HG03097 (cell line): ENCODE measurements at regions not wholly inside any gene's neighbourhood (a gene's known extent, or its start where the extent isn't known, plus 50 kb on each side); places are given as distances from the start of the nearest gene placed in this dataset.
"Not testable (repeated sequence)": the region's sequence is repeated elsewhere in the genome, so short reads cannot be mapped to it uniquely, and the experiment has no call there.

ENCODE experiments used
- ATAC-seq: cut with Tn5 transposase; IDR thresholded peaks from one replicate; pipeline ENCODE4 v1.9.1; 2021; ENCODE audit not compliant: unreplicated experiment, low FRiP score

- no peak for ATAC-seq
Observed at GRCh38 chr2:129469871-129470270, 509.6 kb upstream of the RAB6C start.

- ATAC-seq, result no peak
Observed at GRCh38 chr2:129478902-129479517, 500.5 kb upstream of the RAB6C start.

GRCh38 chr2:129479892-129480291, 499.6 kb upstream of the RAB6C start:
- no peak for ATAC-seq

- no peak for ATAC-seq
Observed at GRCh38 chr2:129480790-129481189, 498.7 kb upstream of the RAB6C start.

GRCh38 chr2:129481306-129482219, 497.9 kb upstream of the RAB6C start:
- ATAC-seq, result no peak

GRCh38 chr2:129482626-129483025, 496.8 kb upstream of the RAB6C start:
- ATAC-seq, result no peak

- ATAC-seq, result no peak
Observed at GRCh38 chr2:129483366-129483765, 496.1 kb upstream of the RAB6C start.

- no peak for ATAC-seq
Observed at GRCh38 chr2:129484999-129485897, 494.2 kb upstream of the RAB6C start.

- ATAC-seq, result no peak
Observed at GRCh38 chr2:129488376-129488775, 491.1 kb upstream of the RAB6C start.

- ATAC-seq, result no peak
Observed at GRCh38 chr2:129490641-129491040, 488.8 kb upstream of the RAB6C start.

- no peak for ATAC-seq
Observed at GRCh38 chr2:129491308-129491707, 488.2 kb upstream of the RAB6C start.

- ATAC-seq, result no peak
Observed at GRCh38 chr2:129492548-129492947, 486.9 kb upstream of the RAB6C start.

- ATAC-seq, result no peak
Observed at GRCh38 chr2:129499747-129500146, 479.7 kb upstream of the RAB6C start.

GRCh38 chr2:129502781-129503180, 476.7 kb upstream of the RAB6C start:
- ATAC-seq, result no peak

GRCh38 chr2:129504646-129505045, 474.8 kb upstream of the RAB6C start:
- ATAC-seq, result no peak

- ATAC-seq, result no peak
Observed at GRCh38 chr2:129518937-129519336, 460.5 kb upstream of the RAB6C start.

GRCh38 chr2:129532158-129532557, 447.3 kb upstream of the RAB6C start:
- ATAC-seq, result not testable (repeated sequence)

- ATAC-seq, result no peak
Observed at GRCh38 chr2:129548880-129549279, 430.6 kb upstream of the RAB6C start.

- ATAC-seq, result no peak
Observed at GRCh38 chr2:129550536-129550935, 428.9 kb upstream of the RAB6C start.

GRCh38 chr2:129554373-129554772, 425.1 kb upstream of the RAB6C start:
- ATAC-seq, result no peak

GRCh38 chr2:129559101-129559500, 420.4 kb upstream of the RAB6C start:
- no peak for ATAC-seq
